Aorta (tissue), 5 donors: ENCODE measurements at regions not wholly inside any gene's neighbourhood (a gene's known extent, or its start where the extent isn't known, plus 50 kb on each side); places are given as distances from the start of the nearest gene placed in this dataset.

Source experiments
- ATAC-seq: fragments of 200-7000 bp; cut with Tn5 transposase; one replicate; pipeline ENCODE4 v1.9.1; 2022; ENCODE audit warnings: moderate library complexity; ENCODE audit not compliant: low FRiP score
- DNase-seq, 2 donors: peaks; one replicate each; pipeline ENCODE4 v3.0.0-alpha.2; 2020
- H3K27ac ChIP-seq, 2 donors: one replicate each; pipeline ENCODE4 v1.5.1; 2013; ENCODE audit warnings: low read length in 2 of 2, mild to moderate bottlenecking in 2 of 2, moderate library complexity in 2 of 2, control low read depth in 1 of 2, inconsistent platforms in 1 of 2, low read depth in 1 of 2
- H3K27me3 ChIP-seq, 2 donors: one replicate each; pipeline ENCODE4 v1.6.1; 2013; ENCODE audit warnings: control low read depth in 1 of 2, low read length in 1 of 2, mild to moderate bottlenecking in 1 of 2, moderate library complexity in 1 of 2; ENCODE audit not compliant: insufficient read depth in 2 of 2, control insufficient read depth in 1 of 2
- H3K36me3 ChIP-seq, 2 donors: one replicate each; pipeline ENCODE4 v1.6.1; 2013; ENCODE audit warnings: control low read depth in 1 of 2, low read length in 1 of 2, mild to moderate bottlenecking in 1 of 2; ENCODE audit not compliant: insufficient read depth in 2 of 2, control insufficient read depth in 1 of 2
- H3K4me1 ChIP-seq, 2 donors: one replicate each; pipeline ENCODE4 v1.6.1; 2013; ENCODE audit warnings: low read length in 2 of 2, control low read depth in 1 of 2, mild to moderate bottlenecking in 1 of 2, moderate library complexity in 1 of 2; ENCODE audit not compliant: insufficient read depth in 2 of 2, control insufficient read depth in 1 of 2
- H3K4me3 ChIP-seq, 2 donors: one replicate each; pipeline ENCODE4 v1.5.1; 2013; ENCODE audit warnings: low read length in 2 of 2, control low read depth in 1 of 2, mild to moderate bottlenecking in 1 of 2
- H3K9me3 ChIP-seq: one replicate; pipeline ENCODE4 v1.6.1; 2013; ENCODE audit warnings: mild to moderate bottlenecking, low read length; ENCODE audit not compliant: control insufficient read depth
- WGBS, 2 donors: extraction: QIAGEN DNeasy Blood & Tissue Kit; methylation state at CpG; one replicate each; pipeline ENCODE4 v1.1.7; 2013; 5-methylcytosine and 5-hydroxymethylcytosine counted together
- intact Hi-C, 2 donors: fragments of 100-400 bp; cut with DNase I; formaldehyde crosslinking; loops; one replicate each; pipeline versions ENCODE4 v1.14.2 to v1.15.0; 2022
- donor health status: healthy with polysubstance abuse.
- donor health status: Bipolar disorder and iron deficiency.
- donor health status: DM: no; HTN: no; CAD: no.
- donor health status: DM: no; HTN: no; CAD: no.
- donor health status: DM: yes; HTN: yes; CAD: no.

DNA sequence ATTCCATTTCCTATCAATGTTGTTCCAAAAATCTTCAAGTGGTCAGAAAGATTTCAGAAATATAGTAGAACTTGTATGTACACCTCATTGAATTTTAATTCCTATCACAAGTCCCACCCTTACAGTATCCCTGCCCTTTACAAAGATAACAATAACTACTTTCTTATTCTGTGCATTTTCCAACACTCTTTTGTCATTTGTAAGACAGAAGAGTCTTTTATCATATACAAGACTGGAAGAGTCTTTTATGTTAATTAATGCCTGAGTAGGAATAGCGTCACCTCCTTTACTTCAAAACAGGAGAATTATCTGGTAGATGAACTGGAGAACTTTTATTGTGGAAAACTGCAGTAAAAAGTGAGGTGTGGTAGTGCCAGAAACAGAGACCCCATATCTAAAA, 193.9 kb upstream of the SEMA3C start:
- H3K4me1 ChIP-seq, result no peaks in the 10 kb centered on the region
- H3K27ac ChIP-seq, result no peak overlapping the region
- DNase-seq, result no peak
- intact Hi-C loops, result no loop called here
- no peak for ATAC-seq
- H3K36me3 ChIP-seq, result no peaks in the 10 kb centered on the region
- no peaks in the 10 kb centered on the region for H3K9me3 ChIP-seq
- 91 to 93% methylated on average over 1 of the region's 1 CpG for WGBS, 2 donors
- H3K27me3 ChIP-seq, result no peaks in the 10 kb centered on the region
- H3K4me3 ChIP-seq, result no peak overlapping the region

GRCh38 chr7:81111781-81112540, 193.1 kb upstream of the SEMA3C start:
- intact Hi-C loops, result no loop called here
- no peaks in the 10 kb centered on the region for H3K9me3 ChIP-seq
- H3K27me3 ChIP-seq, result no peaks in the 10 kb centered on the region
- H3K27ac ChIP-seq, result no peak overlapping the region
- no peaks in the 10 kb centered on the region for H3K36me3 ChIP-seq
- no peak for DNase-seq
- 46 to 54% methylated on average over 11 of the region's 11 CpGs for WGBS, 2 donors
- no peak for ATAC-seq
- H3K4me1 ChIP-seq, result no peaks in the 10 kb centered on the region
- no peak overlapping the region for H3K4me3 ChIP-seq

DNA sequence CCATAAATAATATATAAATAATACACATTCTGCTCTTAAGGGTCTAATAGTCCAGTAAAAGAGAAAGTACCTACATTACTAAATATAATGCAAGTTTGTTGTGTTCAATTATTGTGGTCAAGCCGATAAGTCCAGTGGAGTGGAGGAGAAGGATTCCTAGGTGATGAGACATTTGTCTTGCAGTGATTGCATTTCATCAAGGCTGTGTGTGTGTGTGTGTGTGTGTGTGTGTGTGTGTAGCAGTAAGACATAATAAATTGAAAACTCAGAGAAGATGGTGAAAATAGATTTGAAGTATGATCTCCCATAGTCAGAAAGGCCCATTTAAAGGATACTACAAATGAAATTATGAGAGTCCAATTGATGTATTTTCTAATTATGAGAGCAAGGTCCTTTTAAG, 192.5 kb upstream of the SEMA3C start:
- intact Hi-C loops, result no loop called here

DNA sequence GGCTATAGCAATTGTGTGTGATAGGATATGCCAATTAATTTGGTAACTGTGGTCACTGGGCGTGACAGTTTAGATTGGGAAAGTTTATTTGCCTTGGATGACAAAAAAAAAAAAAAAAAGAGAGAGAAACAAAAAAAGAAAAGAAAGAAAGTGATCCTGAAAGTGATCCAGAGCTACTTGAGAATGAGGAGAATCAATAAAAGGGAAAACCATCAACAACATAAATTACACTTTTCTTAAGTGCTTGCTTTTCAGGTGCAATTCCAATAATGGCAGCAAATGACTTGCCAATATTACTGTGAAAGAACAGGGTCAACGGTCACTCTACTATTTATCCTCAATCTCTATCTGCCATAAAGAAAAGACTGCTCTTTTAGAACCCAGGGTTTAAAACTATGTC, 191.8 kb upstream of the SEMA3C start:
- Histone ChIP-seq H3K4me3 (no peak overlapping the region), H3K27me3 (no peaks in the 10 kb centered on the region), H3K36me3 (no peaks in the 10 kb centered on the region), H3K9me3 (no peaks in the 10 kb centered on the region), H3K4me1 (no peaks in the 10 kb centered on the region), H3K27ac (no peak overlapping the region)
- intact Hi-C loops, result no loop called here
- ATAC-seq (no peak), DNase-seq (no peak)
- 92 to 94% methylated on average over 2 of the region's 2 CpGs for WGBS, 2 donors

More for the DNA sequence above, 192.5 kb upstream of the SEMA3C start:
- H3K4me1 ChIP-seq, result no peaks in the 10 kb centered on the region
- 81 to 84% methylated on average over 1 of the region's 1 CpG for WGBS, 2 donors
- DNase-seq (no peak), ATAC-seq (no peak)
- H3K27me3 ChIP-seq, result no peaks in the 10 kb centered on the region
- no peak overlapping the region for H3K27ac ChIP-seq
- no peaks in the 10 kb centered on the region for H3K36me3 ChIP-seq
- no peak overlapping the region for H3K4me3 ChIP-seq
- H3K9me3 ChIP-seq, result no peaks in the 10 kb centered on the region

- no peak for ATAC-seq
- H3K27me3 ChIP-seq, result no peaks in the 10 kb centered on the region
- 8 to 25% methylated on average over 3 of the region's 3 CpGs for WGBS, 2 donors
Observed at GRCh38 chr7:81098213-81098612, 179.4 kb upstream of the SEMA3C start.

DNA sequence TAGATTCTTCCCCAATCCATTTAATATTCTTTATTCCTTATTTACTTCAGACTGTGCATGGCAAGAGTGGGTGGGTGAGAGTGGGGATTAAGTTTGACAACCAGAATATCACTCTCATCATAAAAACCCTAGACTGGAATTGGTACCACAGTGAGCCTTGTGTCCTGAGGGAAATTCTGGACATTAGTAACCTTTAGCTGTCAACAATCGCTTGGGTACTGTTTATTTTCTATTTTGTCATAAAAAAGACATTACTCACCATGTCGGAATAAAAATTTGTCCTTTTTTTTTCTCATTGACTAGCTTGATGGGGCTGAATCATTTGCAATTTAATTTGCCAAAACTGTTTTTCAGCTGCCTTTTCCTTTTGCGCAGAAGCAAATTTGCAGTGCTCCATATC, 176.1 kb upstream of the SEMA3C start:
- Histone ChIP-seq H3K4me1 (no peaks in the 10 kb centered on the region), H3K36me3 (no peaks in the 10 kb centered on the region), H3K9me3 (peaks cover 2% of the 10 kb centered on the region), H3K27ac (no peak overlapping the region), H3K27me3 (no peaks in the 10 kb centered on the region), H3K4me3 (no peak overlapping the region)
- ATAC-seq (no peak), DNase-seq (no peak)
- intact Hi-C loops, result no loop called here
- WGBS, 2 donors, result 53% methylated on average over 3 of the region's 3 CpGs

More at GRCh38 chr7:81098213-81098612, 179.4 kb upstream of the SEMA3C start:
- H3K36me3 ChIP-seq, result no peaks in the 10 kb centered on the region
- no peak overlapping the region for H3K27ac ChIP-seq
- H3K4me1 ChIP-seq, result no peaks in the 10 kb centered on the region
- no peaks in the 10 kb centered on the region for H3K9me3 ChIP-seq
- intact Hi-C loops, result no loop called here
- no peak for DNase-seq
- H3K4me3 ChIP-seq, result no peak overlapping the region

DNA sequence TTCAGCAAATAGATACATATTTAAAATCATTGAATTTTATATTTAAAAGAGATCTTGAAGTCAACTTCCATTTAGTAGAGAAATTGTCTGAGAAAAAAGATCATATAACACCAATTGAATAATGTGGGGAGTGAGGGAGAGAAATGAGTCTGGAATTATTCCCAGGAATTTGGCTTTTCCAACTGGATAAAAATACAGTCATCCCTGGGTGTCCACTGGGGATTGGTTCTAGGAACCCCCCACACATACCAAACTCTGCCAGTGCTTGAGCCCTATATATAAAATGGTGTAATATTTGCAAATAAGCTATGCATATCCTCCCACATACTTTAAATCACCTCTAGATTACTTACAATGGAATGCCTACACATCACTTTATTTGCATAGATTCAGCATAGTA, 162.8 kb upstream of the SEMA3C start:
- Histone ChIP-seq H3K9me3 (no peaks in the 10 kb centered on the region), H3K4me1 (no peaks in the 10 kb centered on the region), H3K36me3 (no peaks in the 10 kb centered on the region), H3K27me3 (no peaks in the 10 kb centered on the region), H3K27ac (no peak overlapping the region), H3K4me3 (no peak overlapping the region)
- ATAC-seq (no peak), DNase-seq (no peak)
- intact Hi-C loops, result no loop called here

GRCh38 chr7:81080553-81080952, 161.7 kb upstream of the SEMA3C start:
- intact Hi-C loops, result no loop called here
- no peak for DNase-seq
- ATAC-seq, result no peak
- H3K9me3 ChIP-seq, result no peaks in the 10 kb centered on the region
- no peak overlapping the region for H3K4me3 ChIP-seq
- no peaks in the 10 kb centered on the region for H3K36me3 ChIP-seq
- no peak overlapping the region for H3K27ac ChIP-seq
- no peaks in the 10 kb centered on the region for H3K27me3 ChIP-seq
- no peaks in the 10 kb centered on the region for H3K4me1 ChIP-seq
- WGBS, 2 donors, result 65 to 74% methylated on average over 1 of the region's 1 CpG

DNA sequence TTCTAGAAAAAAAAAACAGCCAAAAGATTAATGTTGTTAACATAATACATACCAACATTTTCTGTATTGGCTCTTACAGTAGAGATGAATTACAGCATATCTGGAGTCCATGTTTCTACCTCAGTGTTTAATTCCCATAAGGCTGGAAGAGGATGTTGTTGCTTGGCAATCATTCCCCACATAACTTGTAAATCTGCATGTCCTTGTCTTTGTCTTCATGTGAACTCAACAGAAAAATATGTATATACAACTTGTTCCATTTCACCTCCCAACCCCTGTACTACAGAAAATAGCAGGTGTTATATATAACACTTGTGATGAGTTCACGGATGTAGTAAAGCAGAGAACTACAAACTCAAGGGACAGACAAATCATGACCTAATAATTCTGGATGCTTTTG, 160.9 kb upstream of the SEMA3C start:
- 57 to 74% methylated on average over 1 of the region's 1 CpG for WGBS, 2 donors
- Histone ChIP-seq H3K27ac (no peak overlapping the region), H3K4me1 (no peaks in the 10 kb centered on the region), H3K27me3 (no peaks in the 10 kb centered on the region), H3K36me3 (no peaks in the 10 kb centered on the region), H3K4me3 (no peak overlapping the region), H3K9me3 (no peaks in the 10 kb centered on the region)
- no peak for ATAC-seq
- intact Hi-C loops, result no loop called here
- no peak for DNase-seq
